ENCODE measurements at regions not wholly inside any gene's neighbourhood (a gene's known extent, or its start where the extent isn't known, plus 50 kb on each side); places are given as distances from the start of the nearest gene placed in this dataset.

DNA sequence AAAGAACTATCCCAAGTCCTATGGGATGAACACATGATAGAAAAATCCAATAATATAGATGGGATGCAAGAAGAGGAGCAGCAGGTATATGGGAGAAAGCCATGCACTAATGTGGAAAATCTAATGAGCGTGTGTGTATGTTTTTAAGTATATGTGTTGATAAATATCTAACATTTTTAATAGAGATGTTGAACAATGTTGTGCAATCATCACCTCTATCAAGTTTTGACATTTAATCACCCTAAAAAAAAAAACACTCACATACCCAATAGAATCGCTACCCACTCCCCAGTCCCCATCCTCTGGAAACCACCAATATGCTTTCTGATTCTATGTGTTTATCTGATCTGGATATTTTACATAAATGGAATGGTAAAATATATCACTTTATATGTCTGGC is 983.7 kb downstream of the SUCLG1 start:
- TF ChIP-seq POLR2A (IDR thresholded peaks at IDR 0.05) = no peak
- TF ChIP-seq, protein P1, sequence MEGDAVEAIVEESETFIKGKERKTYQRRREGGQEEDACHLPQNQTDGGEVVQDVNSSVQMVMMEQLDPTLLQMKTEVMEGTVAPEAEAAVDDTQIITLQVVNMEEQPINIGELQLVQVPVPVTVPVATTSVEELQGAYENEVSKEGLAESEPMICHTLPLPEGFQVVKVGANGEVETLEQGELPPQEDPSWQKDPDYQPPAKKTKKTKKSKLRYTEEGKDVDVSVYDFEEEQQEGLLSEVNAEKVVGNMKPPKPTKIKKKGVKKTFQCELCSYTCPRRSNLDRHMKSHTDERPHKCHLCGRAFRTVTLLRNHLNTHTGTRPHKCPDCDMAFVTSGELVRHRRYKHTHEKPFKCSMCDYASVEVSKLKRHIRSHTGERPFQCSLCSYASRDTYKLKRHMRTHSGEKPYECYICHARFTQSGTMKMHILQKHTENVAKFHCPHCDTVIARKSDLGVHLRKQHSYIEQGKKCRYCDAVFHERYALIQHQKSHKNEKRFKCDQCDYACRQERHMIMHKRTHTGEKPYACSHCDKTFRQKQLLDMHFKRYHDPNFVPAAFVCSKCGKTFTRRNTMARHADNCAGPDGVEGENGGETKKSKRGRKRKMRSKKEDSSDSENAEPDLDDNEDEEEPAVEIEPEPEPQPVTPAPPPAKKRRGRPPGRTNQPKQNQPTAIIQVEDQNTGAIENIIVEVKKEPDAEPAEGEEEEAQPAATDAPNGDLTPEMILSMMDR (IDR thresholded peaks at IDR 0.05) = no peak

All from ovary (tissue), 3 donors.